K562 (cell line): ENCODE measurements at regions not wholly inside any gene's neighbourhood (a gene's known extent, or its start where the extent isn't known, plus 50 kb on each side); places are given as distances from the start of the nearest gene placed in this dataset.

ENCODE experiments used
- ARID3A ChIP-seq: IDR thresholded peaks from 2 replicates; pipeline ENCODE4 v1.6.1; 2012; ENCODE audit warnings: low read depth, low read length, improper control_type of control experiment, borderline replicate concordance
- POLR3A ChIP-seq: IDR thresholded peaks from 2 replicates; pipeline ENCODE4 v1.6.1; 2011; ENCODE audit warnings: borderline replicate concordance, mild to moderate bottlenecking, moderate library complexity; ENCODE audit not compliant: insufficient read length, insufficient read depth; ENCODE audit errors: extremely low read depth
- REST ChIP-seq, 2 experiments: fragments of 450-650 bp; formaldehyde crosslinking in 1 of 2; IDR thresholded peaks; 2 replicates each; pipeline versions ENCODE4 v1.4.0 to v1.6.1; 2014 to 2020; ENCODE audit warnings: mild to moderate bottlenecking in 2 of 2, borderline replicate concordance in 1 of 2, low read depth in 1 of 2
- SMAD4 ChIP-seq: fragments of 250-450 bp; sonication (Bioruptor Pico); conservative IDR thresholded peaks from 2 replicates; pipeline ENCODE4 v1.8.0; 2021; ENCODE audit warnings: inconsistent platforms, mild to moderate bottlenecking, moderate library complexity
- ZBTB1 ChIP-seq: sonication (generic); formaldehyde crosslinking; IDR thresholded peaks from 2 replicates; pipeline ENCODE4 v1.8.1; 2023; ENCODE audit warnings: missing genetic modification reagents, low read depth, mild to moderate bottlenecking, borderline replicate concordance
- ZNF133 ChIP-seq: fragments of 250-450 bp; sonication (Bioruptor Pico); IDR thresholded peaks from 2 replicates; pipeline ENCODE4 v1.4.0; 2020; ENCODE audit warnings: mild to moderate bottlenecking
- ZNF644 ChIP-seq: fragments of 200-800 bp; sonication (Bioruptor generic); IDR thresholded peaks from 2 replicates; pipeline ENCODE4 v1.6.1; 2016; ENCODE audit warnings: low read depth, missing genetic modification characterization, missing compliant biosample characterization

GRCh38 chr6:14720411-14721102, 525.3 kb upstream of the JARID2 start (continued):
- TF ChIP-seq ARID3A: 0 out of 2 replicates have a peak, but pooled peaks have one; percentile 35
- TF ChIP-seq POLR3A: no peak
- TF ChIP-seq ZBTB1 (CRISPR knock-in tag): no peak
- TF ChIP-seq ZNF644 (tag): 0 out of 2 replicates have a peak, but pooled peaks have one; percentile 33
- TF ChIP-seq SMAD4: 0 out of 2 replicates have a peak, but pooled peaks have one; percentile 55
- peak; percentile 20; the same call in 1 of the 2 replicates for TF ChIP-seq REST (IDR thresholded peaks at IDR 0.05; ENCODE audit: borderline replicate concordance)
- TF ChIP-seq REST (CRISPR knock-in tag; IDR thresholded peaks at IDR 0.05; ENCODE audit: low read depth): no peak
- TF ChIP-seq ZNF133 (CRISPR knock-in tag): no peak
